H9 (cell line): ENCODE measurements at regions not wholly inside any gene's neighbourhood (a gene's known extent, or its start where the extent isn't known, plus 50 kb on each side); places are given as distances from the start of the nearest gene placed in this dataset.

ENCODE experiments used
- DNase-seq: peaks from one replicate; pipeline ENCODE4 v3.0.0-alpha.2; 2017
- H2AFZ ChIP-seq: one replicate; pipeline ENCODE4 v1.6.1; 2013; ENCODE audit warnings: mild to moderate bottlenecking, low read length, control low read depth, moderate library complexity
- H2AK5ac ChIP-seq: 2 replicates; pipeline ENCODE4 v1.6.1; 2013; ENCODE audit warnings: low read length, control low read depth, mixed read lengths; ENCODE audit not compliant: insufficient read length
- H2BK120ac ChIP-seq: one replicate; pipeline ENCODE4 v1.6.1; 2013; ENCODE audit warnings: low read depth, mild to moderate bottlenecking, low read length, control low read depth, inconsistent platforms; ENCODE audit not compliant: poor library complexity, severe bottlenecking
- H2BK12ac ChIP-seq: 2 replicates; pipeline ENCODE4 v1.6.1; 2013; ENCODE audit warnings: low read length, control low read depth, mixed read lengths, low read depth; ENCODE audit not compliant: insufficient read length
- H2BK15ac ChIP-seq: 2 replicates; pipeline ENCODE4 v1.6.1; 2013; ENCODE audit warnings: low read depth, low read length, control low read depth
- H2BK20ac ChIP-seq: one replicate; pipeline ENCODE4 v1.6.1; 2013; ENCODE audit warnings: low read depth, mild to moderate bottlenecking, low read length, control low read depth, inconsistent platforms; ENCODE audit not compliant: poor library complexity, severe bottlenecking
- H2BK5ac ChIP-seq: 2 replicates; pipeline ENCODE4 v1.6.1; 2013; ENCODE audit warnings: low read length, control low read depth, mixed read lengths; ENCODE audit not compliant: insufficient read length
- H3K14ac ChIP-seq: 2 replicates; pipeline ENCODE4 v1.6.1; 2013; ENCODE audit warnings: low read length, control low read depth; ENCODE audit not compliant: insufficient read depth
- H3K18ac ChIP-seq: 2 replicates; pipeline ENCODE4 v1.6.1; 2013; ENCODE audit warnings: low read depth, mild to moderate bottlenecking, mixed read lengths, low read length, control low read depth; ENCODE audit not compliant: insufficient read length
- H3K23ac ChIP-seq: 2 replicates; pipeline ENCODE4 v1.6.1; 2013; ENCODE audit warnings: low read length, control low read depth, mixed read lengths, low read depth; ENCODE audit not compliant: insufficient read length
- H3K23me2 ChIP-seq: 2 replicates; pipeline ENCODE4 v1.6.1; 2013; ENCODE audit warnings: low read depth, mild to moderate bottlenecking, mixed read lengths, low read length, control low read depth; ENCODE audit not compliant: insufficient read length, poor library complexity, severe bottlenecking
- H3K27ac ChIP-seq: 2 replicates; pipeline ENCODE4 v1.5.1; 2013; ENCODE audit warnings: low read length, control low read depth, mixed read lengths, low read depth; ENCODE audit not compliant: insufficient read length
- H3K27me3 ChIP-seq: 2 replicates; pipeline ENCODE4 v1.6.1; 2013; ENCODE audit warnings: low read length, control low read depth, inconsistent platforms; ENCODE audit not compliant: insufficient read depth
- H3K4ac ChIP-seq: 2 replicates; pipeline ENCODE4 v1.6.1; 2013; ENCODE audit warnings: low read depth, mild to moderate bottlenecking, control low read depth, inconsistent platforms, low read length, moderate library complexity
- H3K4me1 ChIP-seq: 2 replicates; pipeline ENCODE4 v1.6.1; 2013; ENCODE audit warnings: low read length, control low read depth, inconsistent platforms; ENCODE audit not compliant: insufficient read depth
- H3K4me2 ChIP-seq: 2 replicates; pipeline ENCODE4 v1.6.1; 2013; ENCODE audit warnings: low read length, control low read depth, mixed read lengths; ENCODE audit not compliant: insufficient read length, insufficient read depth
- H3K56ac ChIP-seq: 2 replicates; pipeline ENCODE4 v1.6.1; 2013; ENCODE audit warnings: low read depth, mild to moderate bottlenecking, mixed read lengths, low read length, control low read depth; ENCODE audit not compliant: insufficient read length
- H3K79me1 ChIP-seq: 2 replicates; pipeline ENCODE4 v1.6.1; 2013; ENCODE audit warnings: low read depth, mild to moderate bottlenecking, moderate library complexity, low read length, control low read depth, inconsistent platforms; ENCODE audit not compliant: insufficient read depth, poor library complexity, severe bottlenecking
- H3K79me2 ChIP-seq: 2 replicates; pipeline ENCODE4 v1.6.1; 2013; ENCODE audit warnings: low read length, control low read depth, inconsistent platforms; ENCODE audit not compliant: insufficient read depth
- H3K9ac ChIP-seq: 2 replicates; pipeline ENCODE4 v1.6.1; 2013; ENCODE audit warnings: low read length, control low read depth, mixed read lengths; ENCODE audit not compliant: insufficient read length; ENCODE audit errors: extremely low read depth
- H3K9me3 ChIP-seq: one replicate; pipeline ENCODE4 v1.6.1; 2013; ENCODE audit warnings: low read depth, low read length, inconsistent platforms; ENCODE audit not compliant: control insufficient read depth
- H3T11ph ChIP-seq: one replicate; pipeline ENCODE4 v1.6.1; 2013; ENCODE audit warnings: mild to moderate bottlenecking, low read length, control low read depth, inconsistent platforms
- H4K20me1 ChIP-seq: one replicate; pipeline ENCODE4 v1.6.1; 2013; ENCODE audit not compliant: control insufficient read depth, insufficient read length, insufficient read depth
- H4K5ac ChIP-seq: 2 replicates; pipeline ENCODE4 v1.6.1; 2013; ENCODE audit warnings: low read depth, mild to moderate bottlenecking, mixed read lengths, low read length, control low read depth; ENCODE audit not compliant: insufficient read length
- H4K8ac ChIP-seq: replicated peaks from 2 replicates; pipeline ENCODE4 v1.6.1; 2013; ENCODE audit warnings: low read length, control low read depth, mixed read lengths, low read depth; ENCODE audit not compliant: insufficient read length
- H4K91ac ChIP-seq: 2 replicates; pipeline ENCODE4 v1.6.1; 2013; ENCODE audit warnings: low read depth, mild to moderate bottlenecking, moderate library complexity, mixed read lengths, low read length, control low read depth; ENCODE audit not compliant: insufficient read length
- H3K27ac Mint-ChIP-seq, 3 experiments: 2 replicates in 2 of 3; 3 replicates in 1 of 3; pipeline ENCODE4 v1.8.0; 2020 to 2021; ENCODE audit warnings: mixed read lengths in 3 of 3, mild to moderate bottlenecking in 1 of 3, moderate library complexity in 1 of 3
- H3K27me3 Mint-ChIP-seq: 2 replicates; pipeline ENCODE4 v1.8.0; 2021; ENCODE audit warnings: low read depth, mild to moderate bottlenecking, moderate library complexity, mixed read lengths
- H3K36me3 Mint-ChIP-seq, 3 experiments: 2 replicates in 2 of 3; 3 replicates in 1 of 3; pipeline ENCODE4 v1.8.0; 2020 to 2021; ENCODE audit warnings: low read depth in 3 of 3, mixed read lengths in 3 of 3; ENCODE audit not compliant: insufficient read depth in 1 of 3
- H3K4me1 Mint-ChIP-seq, 2 experiments: 2 replicates each; pipeline ENCODE4 v1.8.0; 2020; ENCODE audit warnings: mixed read lengths in 2 of 2
- H3K4me3 Mint-ChIP-seq, 2 experiments: 2 replicates in 1 of 2; 3 replicates in 1 of 2; pipeline ENCODE4 v1.8.0; 2020 to 2021; ENCODE audit warnings: mild to moderate bottlenecking in 2 of 2, mixed read lengths in 2 of 2, moderate library complexity in 1 of 2
- H3K9me3 Mint-ChIP-seq, 2 experiments: 2 replicates in 1 of 2; 3 replicates in 1 of 2; pipeline ENCODE4 v1.8.0; 2020; ENCODE audit warnings: mild to moderate bottlenecking in 2 of 2, mixed read lengths in 2 of 2, moderate library complexity in 1 of 2
- WGBS: extraction: QIAGEN DNeasy Blood & Tissue Kit; methylation state at CpG from one replicate; pipeline ENCODE4 v1.1.7; 2013; ENCODE audit warnings: missing lambda C conversion rate, low lambda C conversion rate, mixed read lengths; ENCODE audit not compliant: insufficient read length; ENCODE audit errors: extremely low coverage; 5-methylcytosine and 5-hydroxymethylcytosine counted together
- TF ChIP-seq, protein P1 (sequence below): fragments of 200-600 bp; sonication (generic); conservative IDR thresholded peaks from 3 replicates; pipeline ENCODE4 v1.8.0; 2021; ENCODE audit warnings: antibody characterized with exemption, mild to moderate bottlenecking

DNA sequence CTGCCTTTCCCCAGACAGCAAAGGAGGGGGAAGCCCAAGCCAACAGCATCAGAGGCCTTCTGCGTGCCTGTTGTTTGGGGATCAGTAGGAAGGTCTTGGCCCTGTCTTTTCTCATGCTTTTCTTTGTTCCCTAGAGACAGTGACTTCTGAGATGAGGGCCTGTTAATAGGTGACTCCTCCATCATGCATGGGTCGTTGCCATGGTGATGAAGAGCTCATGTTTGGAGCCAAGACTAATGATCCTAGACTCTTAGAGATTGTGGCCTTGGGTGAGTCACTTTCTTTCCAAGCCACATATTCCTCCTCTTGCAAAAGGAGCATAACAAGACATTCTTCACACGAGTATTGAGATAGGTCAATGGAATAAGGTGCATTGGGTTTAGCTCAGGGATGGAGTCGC lies 201.1 kb upstream of the ASIC2 start:
- no peaks in the 10 kb centered on the region for H3K4me1 Mint-ChIP-seq
- TF ChIP-seq, protein P1, sequence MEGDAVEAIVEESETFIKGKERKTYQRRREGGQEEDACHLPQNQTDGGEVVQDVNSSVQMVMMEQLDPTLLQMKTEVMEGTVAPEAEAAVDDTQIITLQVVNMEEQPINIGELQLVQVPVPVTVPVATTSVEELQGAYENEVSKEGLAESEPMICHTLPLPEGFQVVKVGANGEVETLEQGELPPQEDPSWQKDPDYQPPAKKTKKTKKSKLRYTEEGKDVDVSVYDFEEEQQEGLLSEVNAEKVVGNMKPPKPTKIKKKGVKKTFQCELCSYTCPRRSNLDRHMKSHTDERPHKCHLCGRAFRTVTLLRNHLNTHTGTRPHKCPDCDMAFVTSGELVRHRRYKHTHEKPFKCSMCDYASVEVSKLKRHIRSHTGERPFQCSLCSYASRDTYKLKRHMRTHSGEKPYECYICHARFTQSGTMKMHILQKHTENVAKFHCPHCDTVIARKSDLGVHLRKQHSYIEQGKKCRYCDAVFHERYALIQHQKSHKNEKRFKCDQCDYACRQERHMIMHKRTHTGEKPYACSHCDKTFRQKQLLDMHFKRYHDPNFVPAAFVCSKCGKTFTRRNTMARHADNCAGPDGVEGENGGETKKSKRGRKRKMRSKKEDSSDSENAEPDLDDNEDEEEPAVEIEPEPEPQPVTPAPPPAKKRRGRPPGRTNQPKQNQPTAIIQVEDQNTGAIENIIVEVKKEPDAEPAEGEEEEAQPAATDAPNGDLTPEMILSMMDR: no peak
- DNase-seq: no peak

More for the DNA sequence above, 201.1 kb upstream of the ASIC2 start:
- Histone ChIP-seq H2BK5ac (no peak overlapping the region), H3K9ac (no peak overlapping the region), H3K23ac (no peak overlapping the region), H4K20me1 (no peaks in the 10 kb centered on the region), H3K23me2 (no peaks in the 10 kb centered on the region), H2BK20ac (no peak overlapping the region), H3K4ac (no peak overlapping the region), H3K79me1 (no peaks in the 10 kb centered on the region), H3K56ac (no peak overlapping the region), H3K18ac (no peak overlapping the region), H4K91ac (no peak overlapping the region), H3T11ph (no peak overlapping the region), H4K8ac (no peak overlapping the region), H2AK5ac (no peak overlapping the region), H4K5ac (no peak overlapping the region), H3K14ac (no peak overlapping the region), H3K79me2 (no peaks in the 10 kb centered on the region), H3K27me3 (peaks cover 2% of the 10 kb centered on the region; the same call in 1 of the 2 replicates), H3K9me3 (no peaks in the 10 kb centered on the region), H3K4me2 (no peak overlapping the region), H2BK120ac (no peak overlapping the region), H2BK15ac (no peak overlapping the region), H2AFZ (no peak overlapping the region), H3K27ac (no peak overlapping the region), H2BK12ac (no peak overlapping the region), H3K4me1 (no peaks in the 10 kb centered on the region)
- Mint-ChIP-seq H3K27ac (no peak overlapping the region), H3K9me3 (no peaks in the 10 kb centered on the region), H3K27me3 (peaks cover 15% of the 10 kb centered on the region), H3K36me3 (no peaks in the 10 kb centered on the region), H3K4me3 (no peak overlapping the region)
- whole genome bisulfite sequencing: no CpG with 5 or more reads among the region's 4 CpGs
